ENCODE measurements at regions not wholly inside any gene's neighbourhood (a gene's known extent, or its start where the extent isn't known, plus 50 kb on each side); places are given as distances from the start of the nearest gene placed in this dataset.

- TF ChIP-seq CTCF (IDR thresholded peaks at IDR 0.05) (no peak), POLR2A (IDR thresholded peaks at IDR 0.05) (no peak), POLR2AphosphoS5 (IDR thresholded peaks at IDR 0.05) (no peak)
Observed at GRCh38 chr2:143835481-143835880, 684.4 kb downstream of the ZEB2 start.
